G401.6 (cell line): ENCODE measurements at regions not wholly inside any gene's neighbourhood (a gene's known extent, or its start where the extent isn't known, plus 50 kb on each side); places are given as distances from the start of the nearest gene placed in this dataset.

Source experiments
- FAIRE-seq: peaks from 2 replicates; lab custom pipeline; 2012; peaks lifted over from hg19 to GRCh38; lab: Jason Lieb, UNC

GRCh38 chr2:217688494-217688893 is 314.3 kb downstream of the TNS1 start:
- no peak for FAIRE-seq

GRCh38 chr2:217687771-217688170 is 315.0 kb downstream of the TNS1 start:
- FAIRE-seq = no peak

- FAIRE-seq = no peak
Measured at GRCh38 chr2:217685255-217685605, 317.6 kb downstream of the TNS1 start.

GRCh38 chr2:217684431-217685254 is 318.2 kb downstream of the TNS1 start:
- no peak for FAIRE-seq

GRCh38 chr2:217683106-217683870 is 319.5 kb downstream of the TNS1 start:
- no peak for FAIRE-seq

GRCh38 chr2:217681791-217682190 is 321.0 kb downstream of the TNS1 start:
- no peak for FAIRE-seq

DNA sequence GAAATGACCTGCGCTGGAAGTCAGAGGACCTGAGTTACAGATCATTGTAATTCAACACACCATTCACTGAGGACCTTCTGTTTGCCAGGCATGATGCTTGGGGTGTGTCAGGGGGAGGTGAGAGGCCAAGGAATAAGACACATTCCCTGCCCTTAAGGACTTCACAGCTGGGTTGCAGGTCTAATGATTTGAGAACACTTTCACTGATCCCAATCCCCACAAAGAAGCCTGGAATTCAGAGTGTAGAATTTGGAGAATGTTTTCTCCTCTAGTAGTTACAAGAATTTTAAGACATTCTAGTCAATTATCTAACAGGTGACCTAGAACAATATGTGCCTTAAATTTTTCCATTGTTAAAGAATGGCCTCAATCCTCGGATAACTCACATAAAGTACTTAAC is 322.4 kb downstream of the TNS1 start:
- no peak for FAIRE-seq

DNA sequence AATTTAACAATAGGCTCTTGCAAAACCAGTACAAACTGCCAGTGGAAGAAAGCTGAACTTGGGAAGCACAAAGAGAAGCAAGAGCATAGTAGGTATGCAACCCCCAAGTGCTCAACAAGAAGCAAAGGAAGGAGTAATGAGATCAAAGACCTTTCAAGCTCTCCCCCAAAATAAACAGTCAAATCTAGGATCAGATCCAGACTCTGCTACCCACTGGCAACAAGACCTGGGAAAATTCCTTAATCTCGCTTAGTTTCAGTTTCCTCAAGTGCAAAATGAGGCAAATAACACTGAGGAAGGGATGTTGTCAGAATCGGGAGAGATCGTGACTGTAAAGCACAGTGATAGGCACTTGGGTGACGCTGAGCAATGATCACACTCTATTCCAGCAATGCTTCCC is 329.2 kb downstream of the TNS1 start:
- no peak for FAIRE-seq

- FAIRE-seq = no peak
Measured at GRCh38 chr2:217672472-217672871, 330.3 kb downstream of the TNS1 start.

GRCh38 chr2:217671871-217672270 is 330.9 kb downstream of the TNS1 start:
- FAIRE-seq = no peak

DNA sequence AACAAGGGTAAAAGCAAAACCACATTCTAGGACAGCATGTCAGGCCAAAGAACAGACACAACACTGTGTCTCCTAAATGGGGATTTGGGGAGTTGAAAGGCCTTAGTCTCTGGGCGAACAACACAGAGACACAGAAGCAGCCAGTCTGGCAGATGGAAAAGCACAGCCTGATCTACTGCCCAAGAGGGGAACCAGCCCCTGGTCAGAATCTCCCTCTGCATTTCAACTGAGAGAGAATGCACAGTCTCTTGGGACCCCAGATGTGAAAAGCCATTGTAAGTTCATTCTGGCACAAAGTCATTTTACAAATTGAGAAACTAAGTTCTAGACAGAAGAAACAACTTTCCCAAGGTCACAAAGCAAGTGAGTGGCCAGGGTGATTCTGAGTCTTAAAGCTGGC is 331.7 kb downstream of the TNS1 start:
- FAIRE-seq = no peak

GRCh38 chr2:217669831-217670230 is 333.0 kb downstream of the TNS1 start:
- FAIRE-seq = no peak

DNA sequence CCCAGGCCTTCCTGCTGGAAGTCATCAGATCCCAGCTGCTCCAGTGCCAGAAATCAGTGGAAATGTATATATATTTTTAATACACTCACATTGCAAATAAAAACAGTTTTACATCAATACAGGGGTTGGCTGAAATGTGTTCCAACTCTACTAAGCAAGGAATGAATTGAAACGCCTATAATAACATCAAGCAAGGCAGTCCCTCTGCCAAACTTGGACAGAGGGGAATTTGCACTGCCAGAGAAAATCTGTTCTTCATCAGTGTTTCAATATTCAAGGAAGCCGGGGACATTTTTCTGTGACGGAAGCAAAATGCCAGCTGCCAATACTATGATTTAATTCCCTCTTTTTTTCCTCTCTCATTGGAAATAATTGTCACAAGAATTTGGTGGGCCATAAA is 335.3 kb downstream of the TNS1 start:
- FAIRE-seq = no peak

DNA sequence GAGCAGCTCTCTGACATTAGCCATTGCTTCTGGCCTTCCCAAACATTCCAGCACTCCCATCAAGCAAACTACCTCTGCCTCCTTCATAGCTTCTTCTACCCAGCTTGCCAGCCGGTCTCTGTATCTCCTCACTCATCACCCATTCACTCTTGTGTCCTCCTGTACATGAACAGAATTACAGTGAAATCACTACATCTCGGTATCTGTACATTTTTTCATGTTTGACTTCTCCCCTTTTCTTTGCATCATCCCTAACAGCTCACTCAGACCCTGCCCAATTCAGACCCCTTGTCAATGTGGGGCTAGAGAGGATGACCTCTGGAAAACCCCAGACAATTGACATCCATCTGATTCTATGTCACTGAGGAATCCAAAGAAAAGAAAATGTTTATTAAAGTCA is 335.8 kb downstream of the TNS1 start:
- no peak for FAIRE-seq

GRCh38 chr2:217666338-217666737 is 336.5 kb downstream of the TNS1 start:
- no peak for FAIRE-seq

DNA sequence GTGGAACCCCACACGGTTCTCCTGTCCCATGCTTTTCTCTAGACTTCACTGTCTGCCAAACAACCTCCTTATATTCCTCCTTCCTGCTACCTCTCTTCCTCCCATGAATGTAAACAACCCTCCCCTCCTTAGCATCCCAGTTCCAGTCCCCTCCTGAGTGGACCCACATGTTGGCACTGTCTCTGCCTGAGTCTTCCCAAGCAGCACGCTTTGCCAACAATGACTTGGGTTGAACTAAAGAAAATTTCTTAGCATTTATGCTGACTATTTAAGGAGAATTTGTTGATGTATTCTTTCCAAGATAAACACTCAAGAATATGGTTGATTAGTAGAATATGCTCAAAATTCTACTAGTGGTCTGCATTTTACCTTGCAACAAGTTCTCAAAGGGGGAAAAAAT is 338.0 kb downstream of the TNS1 start:
- FAIRE-seq = no peak

DNA sequence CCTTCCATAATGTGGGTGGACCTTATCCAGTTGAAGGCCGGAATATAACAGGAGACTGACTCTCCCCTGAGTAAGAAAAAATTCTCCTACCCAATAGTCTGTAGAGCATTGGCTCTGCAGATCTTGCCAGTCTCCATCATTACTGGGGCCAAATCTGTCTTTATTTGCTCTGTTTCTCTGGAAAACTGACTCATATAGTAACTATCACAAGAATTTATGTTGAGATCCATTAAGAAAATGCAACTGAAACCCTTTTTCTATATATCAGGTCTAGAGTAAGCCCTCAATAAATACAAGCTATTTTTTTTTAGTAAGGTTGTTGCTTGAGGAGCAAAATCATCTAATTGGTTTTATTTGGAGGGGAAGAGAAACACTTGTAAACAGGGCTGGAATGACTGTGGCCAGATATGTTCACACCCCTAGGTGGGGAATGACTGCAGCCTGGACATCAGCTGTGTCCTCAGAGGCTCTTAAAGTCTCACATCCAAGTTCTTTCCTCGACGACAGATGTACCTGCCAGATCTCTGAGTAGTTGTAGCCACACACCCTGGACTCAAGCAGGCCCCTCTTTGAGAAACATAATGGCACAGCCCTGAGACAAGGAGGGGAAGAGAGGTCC is 339.7 kb downstream of the TNS1 start:
- FAIRE-seq = no peak

GRCh38 chr2:217661378-217661777 is 341.4 kb downstream of the TNS1 start:
- no peak for FAIRE-seq

- no peak for FAIRE-seq
Measured at GRCh38 chr2:217660423-217660822, 342.4 kb downstream of the TNS1 start.

DNA sequence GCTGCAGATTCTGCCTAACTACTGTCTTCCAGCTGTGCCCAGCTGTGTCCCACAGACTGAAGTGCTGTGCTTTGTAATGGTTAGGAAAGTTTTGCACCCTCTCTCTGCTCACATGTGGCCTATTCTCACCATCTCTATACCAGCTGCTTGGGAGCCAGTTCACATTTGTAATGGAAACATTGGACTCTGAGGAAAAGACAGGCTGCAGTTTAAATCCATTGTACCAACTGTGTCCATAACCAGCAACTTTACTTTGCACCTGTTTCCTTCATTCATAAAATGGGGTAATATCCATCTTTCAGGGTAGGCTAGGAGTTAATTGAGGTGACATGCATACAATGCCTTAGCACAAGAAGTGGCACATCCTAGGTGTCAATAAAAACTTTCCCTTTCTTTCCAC is 344.0 kb downstream of the TNS1 start:
- no peak for FAIRE-seq

DNA sequence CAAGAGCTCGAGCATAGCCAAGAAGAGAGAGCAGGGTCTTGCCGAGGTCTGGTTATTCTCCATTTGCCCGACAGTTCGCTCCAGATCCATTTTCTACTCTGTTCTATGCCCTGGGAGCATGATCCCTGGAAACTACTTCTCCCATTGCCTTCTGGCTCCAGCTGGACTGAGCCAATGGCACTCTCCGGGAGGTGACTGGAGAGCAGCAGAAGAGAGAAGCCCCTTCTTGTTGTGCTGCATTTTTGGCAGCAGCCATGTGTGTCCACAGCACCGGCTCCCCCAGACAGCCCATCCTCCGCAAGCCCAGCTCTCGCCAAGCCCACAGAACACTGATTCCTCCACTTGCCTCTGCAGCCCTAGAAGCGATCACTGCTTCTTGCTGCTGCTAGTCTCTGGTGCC is 345.5 kb downstream of the TNS1 start:
- no peak for FAIRE-seq

- FAIRE-seq = no peak
Measured at GRCh38 chr2:217656316-217656715, 346.5 kb downstream of the TNS1 start.

DNA sequence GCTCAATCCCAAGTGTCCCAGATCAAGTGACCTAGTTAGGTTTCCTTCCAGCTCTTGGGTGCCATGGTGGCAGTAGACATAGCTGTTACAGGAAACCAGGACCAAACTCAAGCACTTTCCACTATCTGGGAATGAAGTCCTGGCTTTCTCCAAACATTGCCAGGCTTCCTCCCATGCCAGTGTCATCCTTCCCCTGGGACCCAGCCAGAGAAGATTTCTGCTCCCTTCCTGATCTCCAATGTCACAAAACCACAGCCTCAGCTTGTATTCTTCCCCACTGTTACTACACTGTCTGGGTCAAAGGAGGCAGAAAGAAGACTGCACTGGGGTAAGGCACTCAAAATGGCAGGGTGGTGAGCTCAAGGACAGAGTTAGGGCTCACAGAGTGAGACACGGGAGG is 347.1 kb downstream of the TNS1 start:
- FAIRE-seq = no peak
